ENCODE measurements at regions not wholly inside any gene's neighbourhood (a gene's known extent, or its start where the extent isn't known, plus 50 kb on each side); places are given as distances from the start of the nearest gene placed in this dataset.

DNA sequence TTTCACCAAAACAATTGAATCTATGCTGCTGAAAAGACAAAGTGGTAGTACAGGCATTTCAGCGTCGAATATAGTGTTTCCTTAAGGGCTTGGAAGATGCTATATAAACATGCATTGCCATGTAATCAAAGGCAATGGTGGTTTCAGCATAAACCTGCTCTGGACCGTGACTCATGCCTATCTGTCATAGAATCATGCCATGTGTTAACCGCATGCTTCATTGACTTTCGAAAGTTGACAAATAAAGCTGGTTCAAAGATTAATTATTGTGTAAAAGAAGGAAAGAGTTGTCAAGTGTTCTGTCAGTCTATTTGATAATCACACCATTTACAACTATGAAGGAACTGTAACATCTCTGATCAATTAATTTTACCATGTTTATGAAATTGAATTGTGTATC is 83.2 kb downstream of the FUNDC1 start:
- TF ChIP-seq CTCF (IDR thresholded peaks at IDR 0.05; ENCODE audit: insufficient read depth, low read depth, low read length): no peak
- TF ChIP-seq EZH2 (IDR thresholded peaks at IDR 0.05; ENCODE audit: insufficient read depth, low read length): no peak

Measured in astrocyte (in vitro differentiated cells and primary cell).